Adipocyte (in vitro differentiated cells): ENCODE measurements at regions not wholly inside any gene's neighbourhood (a gene's known extent, or its start where the extent isn't known, plus 50 kb on each side); places are given as distances from the start of the nearest gene placed in this dataset.
"Not testable (repeated sequence)": the region's sequence is repeated elsewhere in the genome, so short reads cannot be mapped to it uniquely, and the experiment has no call there.

Experiments
- DNase-seq: peaks from one replicate; pipeline ENCODE4 v3.0.0-alpha.2; 2015; ENCODE audit warnings: low read depth
- H3K27me3 ChIP-seq: replicated peaks from 2 replicates; pipeline ENCODE4 v1.7.0; 2013; ENCODE audit warnings: mild to moderate bottlenecking, low read length, moderate library complexity; ENCODE audit not compliant: control insufficient read depth, insufficient read depth
- H3K36me3 ChIP-seq: 2 replicates; pipeline ENCODE4 v1.7.0; 2013; ENCODE audit warnings: low read length, mild to moderate bottlenecking, moderate library complexity; ENCODE audit not compliant: control insufficient read depth, insufficient read depth, severe bottlenecking
- H3K4me1 ChIP-seq: 2 replicates; pipeline ENCODE4 v1.7.0; 2013; ENCODE audit warnings: mild to moderate bottlenecking, low read length, moderate library complexity; ENCODE audit not compliant: control insufficient read depth, insufficient read depth
- H3K4me3 ChIP-seq: 2 replicates; pipeline ENCODE4 v1.7.0; 2013; ENCODE audit warnings: mild to moderate bottlenecking, low read length, moderate library complexity
- H3K9ac ChIP-seq: 2 replicates; pipeline ENCODE4 v1.7.0; 2013; ENCODE audit warnings: mild to moderate bottlenecking, low read length, moderate library complexity
- H3K9me3 ChIP-seq: 2 replicates; pipeline ENCODE4 v1.7.0; 2013; ENCODE audit warnings: mild to moderate bottlenecking, low read length, moderate library complexity; ENCODE audit not compliant: control insufficient read depth

GRCh38 chr16:15230432-15230831, 136.4 kb upstream of the RRN3 start:
- H3K36me3 ChIP-seq, DNase-seq, H3K9me3 ChIP-seq, H3K4me3 ChIP-seq, H3K27me3 ChIP-seq, H3K4me1 ChIP-seq, H3K9ac ChIP-seq: not testable (repeated sequence)

- not testable (repeated sequence) for H3K36me3 ChIP-seq, H3K9me3 ChIP-seq, H3K9ac ChIP-seq, H3K27me3 ChIP-seq, H3K4me3 ChIP-seq, DNase-seq, H3K4me1 ChIP-seq
Measured at GRCh38 chr16:15229661-15230060, 135.6 kb upstream of the RRN3 start.

- not testable (repeated sequence) for H3K4me1 ChIP-seq, H3K9me3 ChIP-seq, H3K36me3 ChIP-seq, DNase-seq, H3K9ac ChIP-seq, H3K27me3 ChIP-seq, H3K4me3 ChIP-seq
Measured at GRCh38 chr16:15224651-15225050, 130.6 kb upstream of the RRN3 start.

GRCh38 chr16:15223398-15223797, 129.3 kb upstream of the RRN3 start:
- not testable (repeated sequence) for H3K9me3 ChIP-seq, DNase-seq, H3K4me1 ChIP-seq, H3K27me3 ChIP-seq, H3K36me3 ChIP-seq, H3K4me3 ChIP-seq, H3K9ac ChIP-seq

- DNase-seq, result peak; percentile 20
- not testable (repeated sequence) for H3K4me1 ChIP-seq, H3K9ac ChIP-seq, H3K27me3 ChIP-seq, H3K36me3 ChIP-seq, H3K9me3 ChIP-seq, H3K4me3 ChIP-seq
Measured at GRCh38 chr16:15219679-15220615, 125.9 kb upstream of the RRN3 start.

- not testable (repeated sequence) for DNase-seq, H3K9me3 ChIP-seq, H3K27me3 ChIP-seq, H3K4me3 ChIP-seq, H3K9ac ChIP-seq, H3K36me3 ChIP-seq, H3K4me1 ChIP-seq
Measured at GRCh38 chr16:15218856-15219500, 124.9 kb upstream of the RRN3 start.

GRCh38 chr16:15207202-15207981, 113.3 kb upstream of the RRN3 start:
- peaks cover 12% of the 10 kb centered on the region for H3K4me1 ChIP-seq
- H3K9me3 ChIP-seq, H3K4me3 ChIP-seq, H3K9ac ChIP-seq, H3K27me3 ChIP-seq, H3K36me3 ChIP-seq: not testable (repeated sequence)
- DNase-seq, result peak; percentile 47

GRCh38 chr16:15206439-15206838, 112.4 kb upstream of the RRN3 start:
- not testable (repeated sequence) for H3K27me3 ChIP-seq, DNase-seq, H3K4me3 ChIP-seq, H3K9ac ChIP-seq, H3K9me3 ChIP-seq, H3K36me3 ChIP-seq
- H3K4me1 ChIP-seq, result peaks cover 12% of the 10 kb centered on the region

GRCh38 chr16:15205939-15206338, 111.9 kb upstream of the RRN3 start:
- not testable (repeated sequence) for H3K4me3 ChIP-seq, H3K36me3 ChIP-seq, H3K9ac ChIP-seq, DNase-seq, H3K9me3 ChIP-seq, H3K27me3 ChIP-seq
- peaks cover 12% of the 10 kb centered on the region for H3K4me1 ChIP-seq

GRCh38 chr16:15204571-15204970, 110.5 kb upstream of the RRN3 start:
- not testable (repeated sequence) for DNase-seq, H3K36me3 ChIP-seq, H3K9ac ChIP-seq, H3K27me3 ChIP-seq, H3K4me3 ChIP-seq, H3K9me3 ChIP-seq
- H3K4me1 ChIP-seq, result peaks cover 12% of the 10 kb centered on the region

GRCh38 chr16:15192813-15193212, 98.7 kb upstream of the RRN3 start:
- DNase-seq, H3K9me3 ChIP-seq, H3K9ac ChIP-seq, H3K4me1 ChIP-seq, H3K4me3 ChIP-seq, H3K27me3 ChIP-seq, H3K36me3 ChIP-seq: not testable (repeated sequence)
